Left colon (tissue), 2 donors: ENCODE measurements at regions not wholly inside any gene's neighbourhood (a gene's known extent, or its start where the extent isn't known, plus 50 kb on each side); places are given as distances from the start of the nearest gene placed in this dataset.
A peak's percentile ranks its signal among the peaks of the same experiment; 100 is the strongest.

ENCODE experiments used
- ATAC-seq: fragments of 200-7000 bp; cut with Tn5 transposase; one replicate; pipeline ENCODE4 v1.9.1; 2020; ENCODE audit warnings: mild to moderate bottlenecking, moderate library complexity
- DNase-seq, 2 donors: peaks; one replicate each; pipeline ENCODE4 v3.0.0-alpha.2; 2020
- intact Hi-C, 2 donors: fragments of 100-400 bp; cut with DNase I in 1 of 2; cut with micrococcal nuclease in 1 of 2; formaldehyde crosslinking; loops; one replicate each; pipeline versions ENCODE4 v1.11.2 to v1.14.0; 2022; cut with DNase I, micrococcal nuclease
- donor health status: DM: no; HTN: no; CAD: no.
- donor health status: DM: yes; HTN: yes; CAD: no.

- DNase-seq (no peak), ATAC-seq (no peak)
- intact Hi-C loops, result no loop called here
Measured at GRCh38 chr7:131183072-131183471, 144.6 kb upstream of the MKLN1 start.

- DNase-seq (no peak), ATAC-seq (no peak)
- intact Hi-C loops, result no loop called here
Measured at GRCh38 chr7:131183611-131184119, 144.0 kb upstream of the MKLN1 start.

- intact Hi-C loops, result no loop called here
Measured at GRCh38 chr7:131186816-131187215, 140.9 kb upstream of the MKLN1 start.

GRCh38 chr7:131188367-131189339 lies 139.0 kb upstream of the MKLN1 start:
- intact Hi-C loops, result no loop called here
- no peak for DNase-seq
- no peak for ATAC-seq

More at GRCh38 chr7:131186816-131187215, 140.9 kb upstream of the MKLN1 start:
- ATAC-seq (no peak), DNase-seq (no peak)

- no peak for DNase-seq
- ATAC-seq, result no peak
- intact Hi-C loops, result no loop called here
Measured at GRCh38 chr7:131189488-131189887, 138.2 kb upstream of the MKLN1 start.

GRCh38 chr7:131190146-131190545 lies 137.5 kb upstream of the MKLN1 start:
- DNase-seq, result no peak
- intact Hi-C loops, result no loop called here
- ATAC-seq, result no peak

GRCh38 chr7:131190581-131190980 lies 137.1 kb upstream of the MKLN1 start:
- DNase-seq (no peak), ATAC-seq (no peak)
- intact Hi-C loops, result no loop called here

- no peak for ATAC-seq
- intact Hi-C loops, result no loop called here
- no peak for DNase-seq
Measured at GRCh38 chr7:131194070-131194865, 133.4 kb upstream of the MKLN1 start.

- DNase-seq (no peak), ATAC-seq (no peak)
- intact Hi-C loops, result no loop called here
Measured at GRCh38 chr7:131196803-131197202, 130.9 kb upstream of the MKLN1 start.

- DNase-seq (no peak), ATAC-seq (no peak)
- intact Hi-C loops, result no loop called here
Measured at GRCh38 chr7:131197920-131198615, 129.6 kb upstream of the MKLN1 start.

GRCh38 chr7:131202451-131202850 lies 125.2 kb upstream of the MKLN1 start:
- intact Hi-C loops, result no loop called here
- no peak for ATAC-seq
- DNase-seq, result no peak

- ATAC-seq, result no peak
- intact Hi-C loops, result no loop called here
Measured at GRCh38 chr7:131203291-131203976, 124.2 kb upstream of the MKLN1 start.

GRCh38 chr7:131208777-131209176 lies 118.9 kb upstream of the MKLN1 start:
- intact Hi-C loops, result no loop called here
- DNase-seq (no peak), ATAC-seq (no peak)

More at GRCh38 chr7:131203291-131203976, 124.2 kb upstream of the MKLN1 start:
- no peak for DNase-seq

GRCh38 chr7:131210618-131211017 lies 117.1 kb upstream of the MKLN1 start:
- intact Hi-C loops, result no loop called here
- ATAC-seq, result no peak
- DNase-seq, result no peak

GRCh38 chr7:131211500-131211899 lies 116.2 kb upstream of the MKLN1 start:
- ATAC-seq, result no peak
- no peak for DNase-seq
- intact Hi-C loops, result no loop called here

GRCh38 chr7:131212114-131212513 lies 115.6 kb upstream of the MKLN1 start:
- DNase-seq (no peak), ATAC-seq (no peak)
- intact Hi-C loops, result no loop called here

GRCh38 chr7:131218727-131219128 lies 108.9 kb upstream of the MKLN1 start:
- ATAC-seq (no peak), DNase-seq (no peak)
- intact Hi-C loops, result no loop called here

- DNase-seq, result peak in 1 of 2 donors; percentile 45
- intact Hi-C loops, result no loop called here
- no peak for ATAC-seq
Measured at GRCh38 chr7:131219312-131220041, 108.2 kb upstream of the MKLN1 start.
